ENCODE measurements at regions not wholly inside any gene's neighbourhood (a gene's known extent, or its start where the extent isn't known, plus 50 kb on each side); places are given as distances from the start of the nearest gene placed in this dataset.

DNA sequence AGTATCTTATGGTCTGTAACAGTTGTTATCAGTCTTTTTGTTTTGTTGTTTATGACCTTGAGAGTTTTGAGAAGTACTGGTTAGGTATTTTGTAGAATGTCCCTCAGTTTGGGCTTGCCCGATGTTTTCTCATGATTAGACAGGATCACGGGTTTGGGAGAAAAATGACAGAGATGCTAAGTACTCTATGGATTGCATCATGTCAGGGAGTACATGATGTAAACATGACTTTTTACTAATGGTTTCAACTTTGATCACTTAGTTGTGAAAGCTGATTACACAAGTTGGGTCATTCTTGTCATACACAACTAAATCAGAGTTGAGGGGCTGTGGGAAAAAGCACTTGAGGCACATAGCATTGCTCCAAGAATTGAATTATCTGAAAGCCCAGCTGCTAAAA is 94.7 kb upstream of the SIAH1 start:
- TF ChIP-seq POLR2AphosphoS5 (IDR thresholded peaks at IDR 0.05; ENCODE audit: low read depth, low read length): no peak
- TF ChIP-seq TAF1 (IDR thresholded peaks at IDR 0.05; ENCODE audit: low read depth, low read length): no peak
- no peak for TF ChIP-seq POLR2A (IDR thresholded peaks at IDR 0.05; ENCODE audit: low read depth, low read length)

Measured in GM12891 (cell line).